Activated naive CD8-positive, alpha-beta T cell treated with anti-CD3 and anti-CD28 coated beads, Interleukin-2, amount 50 U/mL, for 24 hours (primary cell): ENCODE measurements at regions not wholly inside any gene's neighbourhood (a gene's known extent, or its start where the extent isn't known, plus 50 kb on each side); places are given as distances from the start of the nearest gene placed in this dataset.

ENCODE experiments used
- ATAC-seq: fragments of 150-1000 bp; cut with Tn5 transposase; one replicate; pipeline ENCODE4 v1.10.0; 2021
- DNase-seq: peaks from one replicate; pipeline ENCODE4 v3.0.0; 2021
- H3K27ac Mint-ChIP-seq: one replicate; pipeline ENCODE4 v1.8.0; 2021; ENCODE audit warnings: mild to moderate bottlenecking, mixed read lengths
- H3K27me3 Mint-ChIP-seq: one replicate; pipeline ENCODE4 v1.8.0; 2021; ENCODE audit warnings: mixed read lengths
- H3K36me3 Mint-ChIP-seq: one replicate; pipeline ENCODE4 v1.8.0; 2021; ENCODE audit warnings: low read depth, mixed read lengths
- H3K4me1 Mint-ChIP-seq: one replicate; pipeline ENCODE4 v1.8.0; 2021; ENCODE audit warnings: mixed read lengths
- H3K4me3 Mint-ChIP-seq: one replicate; pipeline ENCODE4 v1.8.0; 2021; ENCODE audit warnings: mild to moderate bottlenecking, moderate library complexity, mixed read lengths
- H3K9me3 Mint-ChIP-seq: one replicate; pipeline ENCODE4 v1.8.0; 2021; ENCODE audit warnings: mixed read lengths

DNA sequence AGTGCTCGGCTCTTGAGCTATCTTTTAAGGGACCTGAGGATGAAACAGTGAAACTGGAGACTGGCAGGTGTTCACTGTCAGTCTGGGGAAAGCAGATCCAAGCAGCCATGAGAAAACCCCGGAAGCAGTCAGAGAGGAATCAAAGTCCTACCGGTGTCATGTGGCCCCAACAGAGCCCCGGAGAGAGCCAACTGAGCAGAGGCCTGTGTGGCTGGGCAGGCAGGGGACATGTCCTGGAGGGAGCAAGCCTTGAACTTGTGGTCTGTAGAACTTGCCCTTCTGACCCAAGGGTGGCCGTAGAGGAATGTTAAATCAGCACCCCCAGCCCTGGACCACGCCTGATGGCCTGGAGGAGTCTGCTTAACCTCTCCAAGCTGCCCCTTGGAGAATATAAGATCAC is 113.7 kb upstream of the ZNF507 start:
- DNase-seq = no peak
- no peak for ATAC-seq
- H3K36me3 Mint-ChIP-seq = no peaks in the 10 kb centered on the region
- no peaks in the 10 kb centered on the region for H3K4me1 Mint-ChIP-seq
- peaks cover 13% of the 10 kb centered on the region for H3K27me3 Mint-ChIP-seq
- H3K9me3 Mint-ChIP-seq = no peaks in the 10 kb centered on the region
- no peak overlapping the region for H3K27ac Mint-ChIP-seq
- H3K4me3 Mint-ChIP-seq = no peak overlapping the region

DNA sequence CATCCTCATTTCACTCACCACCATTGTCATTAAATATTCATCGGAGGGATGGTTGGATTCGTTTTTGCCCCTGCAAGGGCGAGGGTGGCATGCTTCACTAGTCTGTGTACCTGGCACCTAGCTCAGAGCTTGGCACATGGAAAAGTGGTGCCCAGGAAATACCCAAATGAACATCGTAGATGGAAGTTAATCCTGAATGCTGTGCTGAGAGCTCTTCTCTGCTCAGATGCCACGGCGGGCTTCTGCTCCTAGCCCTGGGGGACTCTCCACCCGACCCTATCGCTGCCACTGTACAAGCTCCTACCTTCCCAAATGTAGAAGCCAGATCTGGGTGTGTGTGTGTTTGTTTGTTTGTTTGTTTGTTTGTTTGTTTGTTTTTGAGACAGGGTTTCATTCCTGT is 113.0 kb upstream of the ZNF507 start:
- no peak for DNase-seq
- H3K36me3 Mint-ChIP-seq = no peaks in the 10 kb centered on the region
- no peaks in the 10 kb centered on the region for H3K4me1 Mint-ChIP-seq
- no peak overlapping the region for H3K27ac Mint-ChIP-seq
- no peak overlapping the region for H3K4me3 Mint-ChIP-seq
- peaks cover 13% of the 10 kb centered on the region for H3K27me3 Mint-ChIP-seq
- H3K9me3 Mint-ChIP-seq = no peaks in the 10 kb centered on the region
- ATAC-seq = no peak

GRCh38 chr19:32233091-32233490 is 112.3 kb upstream of the ZNF507 start:
- no peaks in the 10 kb centered on the region for H3K36me3 Mint-ChIP-seq
- peaks cover 10% of the 10 kb centered on the region for H3K27me3 Mint-ChIP-seq
- no peaks in the 10 kb centered on the region for H3K9me3 Mint-ChIP-seq
- DNase-seq = no peak
- H3K4me3 Mint-ChIP-seq = no peak overlapping the region
- no peaks in the 10 kb centered on the region for H3K4me1 Mint-ChIP-seq
- no peak overlapping the region for H3K27ac Mint-ChIP-seq
- ATAC-seq = no peak

- ATAC-seq = no peak
Observed at GRCh38 chr19:32233885-32234284, 111.5 kb upstream of the ZNF507 start.

GRCh38 chr19:32234663-32235217 is 110.7 kb upstream of the ZNF507 start:
- H3K36me3 Mint-ChIP-seq = no peaks in the 10 kb centered on the region

More at GRCh38 chr19:32233885-32234284, 111.5 kb upstream of the ZNF507 start:
- Mint-ChIP-seq H3K4me1 (no peaks in the 10 kb centered on the region), H3K4me3 (no peak overlapping the region), H3K9me3 (no peaks in the 10 kb centered on the region), H3K27me3 (peaks cover 10% of the 10 kb centered on the region), H3K27ac (no peak overlapping the region), H3K36me3 (no peaks in the 10 kb centered on the region)
- DNase-seq = no peak

GRCh38 chr19:32238076-32238475 is 107.3 kb upstream of the ZNF507 start:
- Mint-ChIP-seq H3K4me3 (no peak overlapping the region), H3K27me3 (peaks cover 4% of the 10 kb centered on the region), H3K36me3 (no peaks in the 10 kb centered on the region), H3K4me1 (no peaks in the 10 kb centered on the region), H3K9me3 (no peaks in the 10 kb centered on the region), H3K27ac (no peak overlapping the region)
- DNase-seq (no peak), ATAC-seq (no peak)

More at GRCh38 chr19:32234663-32235217, 110.7 kb upstream of the ZNF507 start:
- no peak overlapping the region for H3K27ac Mint-ChIP-seq
- ATAC-seq = no peak
- no peaks in the 10 kb centered on the region for H3K4me1 Mint-ChIP-seq
- no peak overlapping the region for H3K4me3 Mint-ChIP-seq
- H3K9me3 Mint-ChIP-seq = no peaks in the 10 kb centered on the region
- peaks cover 10% of the 10 kb centered on the region for H3K27me3 Mint-ChIP-seq
- DNase-seq = no peak

DNA sequence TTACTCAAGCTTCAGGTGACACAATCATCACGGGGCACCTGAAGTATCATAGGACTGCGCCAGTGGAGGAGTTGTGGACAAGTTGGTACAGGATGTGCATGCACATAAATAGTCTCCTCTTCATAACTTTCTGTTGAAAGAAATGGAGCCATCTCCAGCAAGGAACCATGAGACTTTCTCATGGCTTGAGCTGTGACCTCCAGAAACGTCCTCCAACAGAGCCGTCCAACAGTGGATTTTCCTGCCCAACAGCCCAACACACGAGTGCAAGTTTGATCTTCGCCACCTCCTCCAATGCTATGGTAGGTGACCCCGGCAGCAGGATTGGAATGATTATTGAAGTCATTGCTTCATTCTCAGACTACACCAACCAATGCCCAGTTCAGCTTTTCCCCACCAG is 105.1 kb upstream of the ZNF507 start:
- H3K9me3 Mint-ChIP-seq = no peaks in the 10 kb centered on the region
- DNase-seq (no peak), ATAC-seq (no peak)
- H3K4me1 Mint-ChIP-seq = no peaks in the 10 kb centered on the region
- no peak overlapping the region for H3K4me3 Mint-ChIP-seq
- H3K27ac Mint-ChIP-seq = no peak overlapping the region
- H3K27me3 Mint-ChIP-seq = no peaks in the 10 kb centered on the region
- H3K36me3 Mint-ChIP-seq = no peaks in the 10 kb centered on the region

DNA sequence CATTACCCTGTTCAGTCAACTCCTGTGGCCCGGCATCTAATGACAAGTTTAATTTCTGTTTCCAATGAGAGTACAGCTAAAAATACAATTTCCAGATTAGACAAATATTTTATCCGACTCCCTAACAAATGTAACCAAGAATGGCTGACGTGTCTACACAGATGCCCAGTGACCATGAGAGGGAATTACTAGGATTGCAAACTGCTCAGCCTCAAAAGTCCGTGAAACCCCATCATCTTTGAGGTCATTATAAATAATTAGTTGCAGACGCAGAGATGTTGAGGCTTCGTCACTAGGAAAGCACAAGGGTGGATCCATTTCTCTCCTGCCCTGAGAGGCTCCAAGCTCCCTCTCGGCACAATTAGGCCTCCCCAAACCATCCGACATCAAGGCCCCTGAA is 104.1 kb upstream of the ZNF507 start:
- no peak overlapping the region for H3K4me3 Mint-ChIP-seq

GRCh38 chr19:32241932-32242710 is 103.3 kb upstream of the ZNF507 start:
- ATAC-seq = no peak
- no peak for DNase-seq
- H3K4me1 Mint-ChIP-seq = no peaks in the 10 kb centered on the region
- H3K36me3 Mint-ChIP-seq = no peaks in the 10 kb centered on the region
- H3K4me3 Mint-ChIP-seq = no peak overlapping the region
- H3K27me3 Mint-ChIP-seq = no peaks in the 10 kb centered on the region
- H3K27ac Mint-ChIP-seq = no peak overlapping the region
- H3K9me3 Mint-ChIP-seq = no peaks in the 10 kb centered on the region

More for the DNA sequence above, 104.1 kb upstream of the ZNF507 start:
- H3K27me3 Mint-ChIP-seq = no peaks in the 10 kb centered on the region
- H3K9me3 Mint-ChIP-seq = no peaks in the 10 kb centered on the region
- H3K4me1 Mint-ChIP-seq = no peaks in the 10 kb centered on the region
- H3K36me3 Mint-ChIP-seq = no peaks in the 10 kb centered on the region
- DNase-seq (no peak), ATAC-seq (no peak)
- no peak overlapping the region for H3K27ac Mint-ChIP-seq

DNA sequence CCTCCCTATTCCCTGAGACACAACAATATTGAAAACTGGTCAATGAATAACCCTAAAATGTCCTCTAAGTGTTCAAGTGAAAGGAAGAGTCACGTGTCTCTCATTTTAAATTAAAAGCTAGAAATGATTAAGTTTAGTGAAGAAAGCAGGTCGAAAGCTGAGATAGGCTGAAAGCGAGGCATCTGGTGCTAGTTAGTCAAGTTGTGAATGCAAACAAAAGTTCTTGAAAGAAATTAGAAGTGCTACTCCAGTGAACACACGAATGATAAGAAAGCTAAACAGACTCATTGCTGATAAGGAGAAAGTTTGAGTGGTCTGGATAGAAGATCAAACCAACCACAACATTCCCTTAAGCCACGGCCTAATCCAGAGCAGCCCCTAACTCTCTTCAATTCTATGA is 99.4 kb upstream of the ZNF507 start:
- Mint-ChIP-seq H3K4me3 (no peak overlapping the region), H3K27me3 (no peaks in the 10 kb centered on the region), H3K36me3 (no peaks in the 10 kb centered on the region), H3K9me3 (no peaks in the 10 kb centered on the region), H3K27ac (no peak overlapping the region), H3K4me1 (no peaks in the 10 kb centered on the region)
- ATAC-seq (no peak), DNase-seq (no peak)

DNA sequence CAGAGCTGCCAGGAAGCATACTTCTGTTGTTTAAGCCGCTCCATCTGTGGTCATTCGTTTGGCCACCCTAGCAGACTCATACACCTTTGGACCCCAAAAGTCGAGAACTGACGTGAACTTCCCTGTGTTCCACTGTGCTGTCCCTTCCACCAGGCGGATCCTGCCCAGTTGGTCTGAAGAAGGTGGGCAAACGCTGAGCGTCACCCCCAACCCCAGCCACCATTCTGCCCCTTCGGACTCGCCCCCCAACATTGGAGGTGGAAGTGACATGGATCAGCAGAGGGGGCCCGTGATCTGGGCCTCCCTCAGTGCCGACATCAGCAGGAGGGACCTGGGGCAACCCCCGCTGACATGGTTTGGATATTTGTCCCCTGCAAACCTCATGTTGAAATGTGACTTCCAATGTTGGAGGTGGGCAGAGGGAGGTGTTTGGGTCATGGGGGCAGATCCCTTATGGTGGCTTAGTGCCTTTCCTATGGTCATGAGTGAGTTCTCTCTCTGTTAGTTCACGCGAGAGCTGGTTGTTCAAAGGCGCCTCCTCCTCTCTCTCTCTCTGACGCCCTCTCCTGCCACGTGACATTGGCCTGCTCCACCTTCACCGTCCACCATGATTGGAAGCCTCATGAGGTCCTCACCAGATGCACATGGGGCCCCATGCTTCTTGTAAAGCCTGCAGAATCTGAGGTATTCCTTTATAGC is 93.6 kb upstream of the ZNF507 start:
- no peak for ATAC-seq
- DNase-seq = no peak
- H3K4me3 Mint-ChIP-seq = no peak overlapping the region
- peaks cover 1% of the 10 kb centered on the region for H3K27me3 Mint-ChIP-seq
- H3K27ac Mint-ChIP-seq = no peak overlapping the region
- no peaks in the 10 kb centered on the region for H3K4me1 Mint-ChIP-seq
- no peaks in the 10 kb centered on the region for H3K36me3 Mint-ChIP-seq
- no peaks in the 10 kb centered on the region for H3K9me3 Mint-ChIP-seq

GRCh38 chr19:32252333-32252669 is 93.1 kb upstream of the ZNF507 start:
- H3K4me3 Mint-ChIP-seq = no peak overlapping the region
- H3K27me3 Mint-ChIP-seq = peaks cover 1% of the 10 kb centered on the region
- no peaks in the 10 kb centered on the region for H3K4me1 Mint-ChIP-seq

DNA sequence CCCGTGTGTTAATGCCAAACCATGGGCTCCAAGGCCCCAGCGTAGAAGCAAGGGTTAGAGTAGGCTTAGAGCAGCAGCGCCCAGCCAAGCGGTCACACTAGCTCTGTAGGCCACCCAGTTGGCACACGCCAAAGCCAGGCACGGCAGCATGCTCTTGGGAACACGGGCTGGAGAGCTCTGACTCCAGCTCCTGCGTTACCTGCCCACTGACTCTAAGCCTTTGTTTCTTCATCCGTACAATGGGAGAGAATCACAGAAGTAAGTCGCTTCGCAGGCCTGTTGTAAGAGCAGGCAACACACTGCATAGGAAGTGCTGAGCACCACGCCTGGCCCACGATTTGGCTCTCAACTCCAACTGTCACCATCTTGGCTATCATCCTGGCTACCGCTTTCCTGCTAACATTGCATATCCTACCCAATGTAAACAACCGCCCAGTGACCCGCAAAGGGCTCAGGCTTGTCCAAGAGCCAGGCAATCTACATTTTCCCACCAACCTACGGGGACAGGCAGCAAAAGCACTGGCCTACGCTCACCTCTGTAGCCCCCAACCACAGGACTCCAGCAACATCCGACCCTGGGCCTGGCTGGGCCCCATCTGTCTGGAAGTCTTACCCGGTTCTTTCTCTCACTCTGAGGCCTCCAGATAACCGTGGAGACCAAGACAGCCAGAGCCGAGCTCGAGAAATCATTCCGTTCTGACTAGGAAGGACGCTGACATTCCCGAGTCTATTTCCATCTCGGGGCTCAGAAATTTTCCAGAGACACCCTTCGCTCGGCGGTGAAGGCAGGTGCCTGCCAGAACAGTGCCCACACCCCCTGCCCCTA is 91.5 kb upstream of the ZNF507 start:
- Mint-ChIP-seq H3K36me3 (no peaks in the 10 kb centered on the region), H3K4me1 (no peaks in the 10 kb centered on the region), H3K4me3 (no peak overlapping the region), H3K27ac (no peak overlapping the region), H3K27me3 (peaks cover 1% of the 10 kb centered on the region), H3K9me3 (peaks cover under 1% of the 10 kb centered on the region)
- no peak for ATAC-seq
- DNase-seq = no peak

More at GRCh38 chr19:32252333-32252669, 93.1 kb upstream of the ZNF507 start:
- Mint-ChIP-seq H3K27ac (no peak overlapping the region), H3K36me3 (no peaks in the 10 kb centered on the region), H3K9me3 (no peaks in the 10 kb centered on the region)
- ATAC-seq (no peak), DNase-seq (no peak)

GRCh38 chr19:32254509-32254890 is 90.9 kb upstream of the ZNF507 start:
- Mint-ChIP-seq H3K4me1 (no peaks in the 10 kb centered on the region), H3K36me3 (no peaks in the 10 kb centered on the region), H3K27me3 (peaks cover 2% of the 10 kb centered on the region), H3K27ac (no peak overlapping the region), H3K9me3 (peaks cover 6% of the 10 kb centered on the region), H3K4me3 (no peak overlapping the region)
- DNase-seq = no peak
- no peak for ATAC-seq
